Esophagus squamous epithelium (tissue), 5 donors: ENCODE measurements at regions not wholly inside any gene's neighbourhood (a gene's known extent, or its start where the extent isn't known, plus 50 kb on each side); places are given as distances from the start of the nearest gene placed in this dataset.

ENCODE experiments used
- DNase-seq: peaks from one replicate; lab custom pipeline; 2025; lab: John Stamatoyannopoulos, UW
- H3K27ac ChIP-seq, 4 donors: fragments of 200-600 bp; sonication (generic); one replicate each; pipeline ENCODE4 v1.5.1; 2016 to 2019; ENCODE audit warnings: mild to moderate bottlenecking in 1 of 4
- H3K27me3 ChIP-seq, 4 donors: fragments of 200-600 bp; sonication (generic); 1 replicate in 3 of 4; 2 replicates in 1 of 4; pipeline versions ENCODE4 v1.5.1 to v1.6.0; 2017 to 2021; ENCODE audit warnings: antibody characterized with exemption in 1 of 4
- H3K36me3 ChIP-seq, 3 donors: fragments of 200-600 bp; sonication (generic); one replicate each; pipeline ENCODE4 v1.5.1; 2016 to 2019
- H3K4me1 ChIP-seq, 3 donors: fragments of 200-600 bp; sonication (generic); one replicate each; pipeline ENCODE4 v1.5.1; 2017 to 2019
- H3K4me3 ChIP-seq, 4 donors: fragments of 200-600 bp; sonication (generic); 1 replicate in 3 of 4; 2 replicates in 1 of 4; pipeline ENCODE4 v1.5.1; 2016 to 2019; ENCODE audit warnings: mild to moderate bottlenecking in 2 of 4, moderate library complexity in 1 of 4
- H3K9me3 ChIP-seq, 3 donors: fragments of 200-600 bp; sonication (generic); one replicate each; pipeline ENCODE4 v1.5.1; 2016 to 2019
- POLR2A ChIP-seq, 4 donors: fragments of 450-650 bp; IDR thresholded peaks; one replicate each; pipeline ENCODE4 v1.6.1; 2017; ENCODE audit warnings: antibody characterized with exemption in 4 of 4, mild to moderate bottlenecking in 4 of 4, moderate library complexity in 3 of 4
- WGBS, 2 donors: methylation state at CpG; one replicate each; pipeline ENCODE4 v1.1.5; 2018; 5-methylcytosine and 5-hydroxymethylcytosine counted together
- intact Hi-C: fragments of 100-400 bp; cut with DNase I; formaldehyde crosslinking; loops from one replicate; pipeline ENCODE4 v1.15.0; 2022
- TF ChIP-seq, protein P1 (sequence below), 6 experiments: fragments of 450-650 bp in 4 of 6; fragments of 200-600 bp in 2 of 6; sonication (generic) in 2 of 6; IDR thresholded peaks; one replicate each; pipeline ENCODE4 v1.5.1; 2016 to 2019; ENCODE audit warnings: antibody characterized with exemption in 6 of 6, mild to moderate bottlenecking in 4 of 6, moderate library complexity in 4 of 6
- donor health status: DM: yes; HTN: yes; CAD: no.

DNA sequence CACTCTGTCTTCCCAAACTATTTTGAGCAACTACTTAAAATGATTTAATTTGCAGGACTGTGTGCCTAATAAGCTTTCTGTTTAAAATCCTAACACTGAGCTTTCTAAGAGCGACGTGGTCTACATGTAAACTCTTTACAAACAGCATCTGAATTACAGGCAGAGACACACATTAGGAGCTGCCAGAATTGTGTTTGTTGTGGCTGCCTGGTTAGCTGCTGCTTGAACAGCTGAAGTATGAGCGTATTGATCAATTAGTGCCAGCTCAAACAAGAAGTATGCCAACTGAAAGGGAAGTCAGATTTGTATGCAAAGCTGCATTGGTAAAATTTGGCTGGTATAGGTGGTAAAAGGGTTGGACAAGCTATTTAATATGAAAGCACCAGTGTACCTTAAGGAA, 384.4 kb downstream of the PCDH7 start:
- Histone ChIP-seq H3K36me3 (no peaks in the 10 kb centered on the region), H3K27ac (no peak overlapping the region), H3K4me1 (peaks cover 0 to 4% (median 0%) of the 10 kb centered on the region in 3 donors), H3K27me3 (no peaks in the 10 kb centered on the region), H3K9me3 (no peaks in the 10 kb centered on the region), H3K4me3 (no peak overlapping the region)
- WGBS, 2 donors: 70 to 75% methylated on average over 3 of the region's 3 CpGs
- intact Hi-C loops: no loop called here
- no peak for DNase-seq
- TF ChIP-seq, protein P1, sequence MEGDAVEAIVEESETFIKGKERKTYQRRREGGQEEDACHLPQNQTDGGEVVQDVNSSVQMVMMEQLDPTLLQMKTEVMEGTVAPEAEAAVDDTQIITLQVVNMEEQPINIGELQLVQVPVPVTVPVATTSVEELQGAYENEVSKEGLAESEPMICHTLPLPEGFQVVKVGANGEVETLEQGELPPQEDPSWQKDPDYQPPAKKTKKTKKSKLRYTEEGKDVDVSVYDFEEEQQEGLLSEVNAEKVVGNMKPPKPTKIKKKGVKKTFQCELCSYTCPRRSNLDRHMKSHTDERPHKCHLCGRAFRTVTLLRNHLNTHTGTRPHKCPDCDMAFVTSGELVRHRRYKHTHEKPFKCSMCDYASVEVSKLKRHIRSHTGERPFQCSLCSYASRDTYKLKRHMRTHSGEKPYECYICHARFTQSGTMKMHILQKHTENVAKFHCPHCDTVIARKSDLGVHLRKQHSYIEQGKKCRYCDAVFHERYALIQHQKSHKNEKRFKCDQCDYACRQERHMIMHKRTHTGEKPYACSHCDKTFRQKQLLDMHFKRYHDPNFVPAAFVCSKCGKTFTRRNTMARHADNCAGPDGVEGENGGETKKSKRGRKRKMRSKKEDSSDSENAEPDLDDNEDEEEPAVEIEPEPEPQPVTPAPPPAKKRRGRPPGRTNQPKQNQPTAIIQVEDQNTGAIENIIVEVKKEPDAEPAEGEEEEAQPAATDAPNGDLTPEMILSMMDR (IDR thresholded peaks at IDR 0.05): no peak
- TF ChIP-seq POLR2A (IDR thresholded peaks at IDR 0.05): no peak

DNA sequence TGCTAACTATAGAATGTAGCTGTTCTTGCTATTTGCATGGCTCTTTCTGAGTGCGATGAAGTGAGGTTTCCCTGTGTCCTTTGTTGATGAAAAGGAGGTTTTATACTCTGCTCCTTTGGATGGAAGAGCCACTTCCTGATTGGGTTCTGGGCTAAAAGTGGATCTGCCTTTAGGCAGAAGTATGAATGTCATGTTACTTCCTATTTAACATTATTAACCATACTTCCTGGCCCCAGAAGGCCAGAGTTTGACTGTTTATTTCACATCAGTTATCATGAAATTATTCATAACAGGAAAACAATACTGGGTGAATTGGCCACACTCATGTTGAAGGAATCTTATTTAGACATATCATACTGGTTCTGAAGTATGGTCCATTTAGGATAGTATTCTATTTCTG, 386.2 kb downstream of the PCDH7 start:
- H3K9me3 ChIP-seq: no peaks in the 10 kb centered on the region
- no peaks in the 10 kb centered on the region for H3K36me3 ChIP-seq
- TF ChIP-seq POLR2A (IDR thresholded peaks at IDR 0.05): no peak
- TF ChIP-seq, protein P1 (IDR thresholded peaks at IDR 0.05): no peak
- DNase-seq: no peak
- WGBS, 2 donors: 60 to 73% methylated on average over 1 of the region's 1 CpG
- intact Hi-C loops: no loop called here
- no peaks in the 10 kb centered on the region for H3K27me3 ChIP-seq
- H3K4me3 ChIP-seq: no peak overlapping the region
- H3K4me1 ChIP-seq: no peaks in the 10 kb centered on the region
- no peak overlapping the region for H3K27ac ChIP-seq

DNA sequence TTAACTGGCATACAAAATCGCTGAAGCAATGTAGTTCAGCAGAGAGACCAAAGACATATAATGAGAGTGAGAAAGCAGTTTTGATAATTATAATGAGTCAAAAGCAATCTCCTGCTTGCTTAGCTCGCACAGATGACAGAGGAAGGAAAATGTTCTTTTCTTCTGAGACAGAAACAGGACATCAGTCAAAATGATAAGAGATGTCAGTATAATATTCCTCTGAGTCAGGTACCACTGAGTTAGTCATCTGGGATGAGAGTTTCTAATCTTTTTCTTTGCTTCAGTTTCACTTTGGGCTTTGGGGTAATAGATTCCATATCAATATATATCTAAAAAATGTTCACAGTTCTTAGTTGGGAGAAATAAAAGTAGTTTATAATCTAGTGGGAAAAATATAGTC, 387.2 kb downstream of the PCDH7 start:
- TF ChIP-seq, protein P1 (IDR thresholded peaks at IDR 0.05): no peak
- no peak for TF ChIP-seq POLR2A (IDR thresholded peaks at IDR 0.05)
- Histone ChIP-seq H3K27ac (no peak overlapping the region), H3K4me3 (no peak overlapping the region), H3K9me3 (no peaks in the 10 kb centered on the region), H3K4me1 (no peaks in the 10 kb centered on the region), H3K27me3 (no peaks in the 10 kb centered on the region), H3K36me3 (no peaks in the 10 kb centered on the region)
- intact Hi-C loops: no loop called here
- 74 to 75% methylated on average over 2 of the region's 2 CpGs for WGBS, 2 donors
- DNase-seq: no peak

DNA sequence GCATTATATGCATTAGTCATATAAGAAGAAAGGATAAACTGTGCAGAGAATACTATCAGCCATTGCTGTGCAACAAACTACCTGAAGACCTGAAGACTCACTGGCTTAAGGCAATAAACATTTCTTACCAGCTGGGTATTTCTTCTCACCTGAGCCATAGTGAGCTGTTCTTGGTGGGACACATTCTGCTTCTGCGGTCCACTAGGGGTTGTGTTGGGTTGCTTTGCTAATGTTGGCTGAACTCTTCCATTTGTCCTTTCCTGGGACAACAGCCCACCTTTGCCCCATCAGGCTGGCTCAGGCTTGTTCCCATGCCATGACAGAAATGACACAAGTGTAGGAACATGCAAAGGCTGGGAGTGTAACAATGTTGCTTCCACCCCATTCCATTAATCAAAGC, 388.6 kb downstream of the PCDH7 start:
- Histone ChIP-seq H3K27me3 (no peaks in the 10 kb centered on the region), H3K4me1 (no peaks in the 10 kb centered on the region), H3K27ac (no peak overlapping the region), H3K36me3 (no peaks in the 10 kb centered on the region), H3K4me3 (no peak overlapping the region), H3K9me3 (no peaks in the 10 kb centered on the region)
- DNase-seq: no peak
- WGBS, 2 donors: 100% methylated on average over 1 of the region's 1 CpG
- intact Hi-C loops: no loop called here
- TF ChIP-seq, protein P1 (IDR thresholded peaks at IDR 0.05): no peak
- TF ChIP-seq POLR2A (IDR thresholded peaks at IDR 0.05): no peak

DNA sequence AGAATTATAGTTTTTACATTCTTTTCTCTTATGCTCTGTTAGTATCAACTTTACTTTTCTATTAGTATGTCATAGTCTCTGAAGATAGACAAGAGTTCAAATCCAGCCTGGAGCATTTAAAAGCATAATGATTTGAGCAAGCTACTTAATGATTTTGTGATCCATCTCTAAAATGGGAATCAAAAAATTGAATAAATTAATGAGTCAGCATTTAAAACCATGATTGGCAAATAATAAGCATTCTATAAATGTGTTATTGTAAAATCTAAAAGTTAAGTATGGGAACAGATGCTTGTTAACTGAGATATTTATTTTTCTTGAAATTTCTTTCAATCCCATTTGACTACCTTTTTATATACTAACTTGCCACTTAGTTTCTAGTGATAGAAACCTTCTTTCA, 391.6 kb downstream of the PCDH7 start:
- Histone ChIP-seq H3K9me3 (no peaks in the 10 kb centered on the region), H3K4me1 (no peaks in the 10 kb centered on the region), H3K27me3 (no peaks in the 10 kb centered on the region), H3K36me3 (no peaks in the 10 kb centered on the region), H3K4me3 (no peak overlapping the region), H3K27ac (no peak overlapping the region)
- DNase-seq: no peak
- intact Hi-C loops: no loop called here
- TF ChIP-seq, protein P1 (IDR thresholded peaks at IDR 0.05): no peak
- no peak for TF ChIP-seq POLR2A (IDR thresholded peaks at IDR 0.05)
